ENCODE measurements at regions not wholly inside any gene's neighbourhood (a gene's known extent, or its start where the extent isn't known, plus 50 kb on each side); places are given as distances from the start of the nearest gene placed in this dataset.
"Not testable (repeated sequence)": the region's sequence is repeated elsewhere in the genome, so short reads cannot be mapped to it uniquely, and the experiment has no call there.

DNA sequence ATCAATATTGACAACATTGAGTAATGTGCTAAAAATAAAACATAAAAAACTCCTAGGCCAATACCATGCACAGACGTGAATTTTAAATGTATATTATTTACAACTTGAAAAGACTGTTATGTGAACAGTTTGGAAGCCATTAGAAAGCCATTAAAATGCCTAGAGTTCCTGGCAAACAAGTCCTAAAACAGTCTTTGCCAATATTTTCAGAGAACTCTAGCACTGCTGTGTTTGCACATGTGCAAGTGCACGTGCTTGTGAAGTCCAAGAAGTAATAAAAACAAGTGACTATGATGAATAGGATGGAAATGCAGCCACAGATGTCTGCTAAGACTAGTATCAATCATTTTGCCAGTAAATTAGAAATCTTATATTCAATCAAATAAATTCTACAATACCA is 1447.6 kb downstream of the GRIK2 start:
- DNase-seq (ENCODE audit: extremely low spot score), result no peak
- no peak overlapping the region for H3K27ac ChIP-seq (ENCODE audit: low read depth)
- WGBS, result 34% methylated on average over 2 of the region's 2 CpGs
- H3K4me3 ChIP-seq (ENCODE audit: low read depth, low read length), result no peak overlapping the region
- H3K36me3 ChIP-seq (ENCODE audit: insufficient read depth), result no peaks in the 10 kb centered on the region
- H3K4me1 ChIP-seq (ENCODE audit: insufficient read depth), result no peaks in the 10 kb centered on the region

DNA sequence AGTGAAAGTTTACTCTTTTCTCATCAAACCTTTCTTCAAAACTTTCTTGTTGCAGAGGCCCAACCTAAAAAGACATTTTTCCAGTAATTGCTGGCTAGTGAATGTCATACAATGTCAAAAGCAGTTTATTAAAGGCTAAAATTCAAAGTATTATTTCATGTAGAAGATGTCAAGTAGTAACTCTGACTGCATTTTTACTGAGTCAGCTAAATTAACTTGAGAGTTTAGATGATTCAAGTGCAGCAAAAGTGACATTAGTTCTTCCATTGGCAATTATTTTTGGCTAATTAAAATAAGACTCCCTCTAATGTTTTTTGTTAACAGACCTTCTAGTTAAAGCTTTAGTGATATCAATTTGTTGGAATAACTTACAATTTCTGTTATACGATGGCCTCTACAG is 1438.5 kb downstream of the GRIK2 start:
- no peaks in the 10 kb centered on the region for H3K36me3 ChIP-seq (ENCODE audit: insufficient read depth)
- 77% methylated on average over 1 of the region's 1 CpG for WGBS
- H3K4me1 ChIP-seq (ENCODE audit: insufficient read depth), result no peaks in the 10 kb centered on the region
- no peak for DNase-seq (ENCODE audit: extremely low spot score)
- no peak overlapping the region for H3K27ac ChIP-seq (ENCODE audit: low read depth)
- no peak overlapping the region for H3K4me3 ChIP-seq (ENCODE audit: low read depth, low read length)

DNA sequence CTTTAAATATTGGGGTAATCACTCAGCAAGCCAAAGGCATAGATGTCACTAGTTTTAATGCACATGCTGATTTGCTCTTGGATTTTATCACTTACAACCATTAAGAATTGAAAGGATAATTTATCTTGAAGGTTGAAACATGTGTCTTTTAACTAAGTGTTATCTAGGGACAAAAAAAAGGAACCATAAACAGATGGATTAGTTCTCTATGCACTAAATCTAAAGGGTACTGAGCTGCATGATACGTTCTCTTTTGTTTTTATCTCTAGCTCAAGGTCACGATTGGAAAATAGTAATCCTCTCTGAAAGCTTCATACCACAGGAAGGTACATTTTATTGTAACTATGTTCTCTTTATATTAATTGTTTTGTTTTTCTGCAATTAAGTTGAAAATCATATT is 1426.6 kb downstream of the GRIK2 start:
- Histone ChIP-seq H3K4me1 (ENCODE audit: insufficient read depth) (no peaks in the 10 kb centered on the region), H3K4me3 (ENCODE audit: low read depth, low read length) (no peak overlapping the region)
- 28% methylated on average over 2 of the region's 2 CpGs for WGBS

DNA sequence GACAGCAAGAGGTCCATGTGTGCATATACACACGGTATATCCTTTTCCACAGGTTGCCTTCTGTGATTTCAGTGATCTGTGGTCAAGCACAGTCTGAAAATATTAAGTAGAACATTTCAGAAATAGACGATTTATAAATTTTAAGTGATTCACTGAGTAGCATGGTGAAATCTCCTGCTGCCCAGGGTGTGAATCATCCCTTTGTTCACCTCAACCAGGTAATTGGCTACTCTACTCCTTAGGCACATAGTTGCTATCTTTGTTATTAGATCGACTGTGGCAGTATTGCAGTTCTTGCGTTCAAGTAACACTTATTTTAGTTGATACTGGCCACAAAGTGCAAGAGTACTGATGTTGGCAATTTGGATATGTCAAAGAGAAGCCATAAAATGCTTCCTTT is 1421.7 kb downstream of the GRIK2 start:
- Histone ChIP-seq H3K4me1 (ENCODE audit: insufficient read depth) (no peaks in the 10 kb centered on the region), H3K36me3 (ENCODE audit: insufficient read depth) (no peaks in the 10 kb centered on the region), H3K4me3 (ENCODE audit: low read depth, low read length) (no peak overlapping the region), H3K27ac (ENCODE audit: low read depth) (no peak overlapping the region)
- WGBS, result 90% methylated on average over 4 of the region's 4 CpGs
- no peak for DNase-seq (ENCODE audit: extremely low spot score)

More for the DNA sequence above, 1426.6 kb downstream of the GRIK2 start:
- no peaks in the 10 kb centered on the region for H3K36me3 ChIP-seq (ENCODE audit: insufficient read depth)
- no peak for DNase-seq (ENCODE audit: extremely low spot score)
- H3K27ac ChIP-seq (ENCODE audit: low read depth), result no peak overlapping the region

DNA sequence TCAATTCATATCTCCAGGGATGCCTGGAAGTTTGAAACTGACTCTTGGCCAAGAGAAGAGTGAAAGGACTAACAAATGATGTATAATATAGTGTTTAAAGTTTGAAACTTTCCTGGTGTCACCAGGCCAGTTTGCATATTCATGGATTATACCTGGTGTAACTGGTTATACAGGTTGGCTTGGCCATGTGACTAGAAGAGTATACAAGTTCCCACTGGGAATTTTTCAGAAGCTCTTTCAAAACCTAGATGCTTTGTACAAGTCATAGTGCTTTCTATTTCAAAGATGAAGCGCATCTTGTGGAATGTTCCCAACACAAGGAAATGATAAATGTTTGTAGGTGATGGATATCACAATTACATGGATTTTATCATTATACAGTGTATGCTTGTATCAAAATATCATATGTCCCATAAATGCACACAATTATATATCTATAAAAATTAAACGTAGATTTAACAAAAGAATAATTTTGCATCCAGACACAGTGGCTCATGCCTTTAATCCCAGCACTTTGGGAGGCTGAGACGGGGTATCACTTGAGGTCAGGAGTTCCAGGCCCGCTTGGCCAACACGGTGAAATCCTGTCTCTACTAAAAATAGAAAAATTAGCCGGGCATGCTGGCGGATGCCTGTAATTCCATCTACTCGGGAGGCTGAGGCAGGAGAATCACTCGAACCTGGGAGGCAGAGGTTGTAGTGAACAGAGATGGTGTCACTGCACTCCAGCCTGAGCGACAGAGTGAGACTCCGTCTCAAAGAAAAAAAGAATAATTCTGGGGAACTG is 1420.2 kb downstream of the GRIK2 start:
- H3K27ac ChIP-seq (ENCODE audit: low read depth), result no peak overlapping the region
- no peak for DNase-seq (ENCODE audit: extremely low spot score)
- no peaks in the 10 kb centered on the region for H3K4me1 ChIP-seq (ENCODE audit: insufficient read depth)
- no peaks in the 10 kb centered on the region for H3K36me3 ChIP-seq (ENCODE audit: insufficient read depth)
- no peak overlapping the region for H3K4me3 ChIP-seq (ENCODE audit: low read depth, low read length)
- 85% methylated on average over 11 of the region's 11 CpGs for WGBS

DNA sequence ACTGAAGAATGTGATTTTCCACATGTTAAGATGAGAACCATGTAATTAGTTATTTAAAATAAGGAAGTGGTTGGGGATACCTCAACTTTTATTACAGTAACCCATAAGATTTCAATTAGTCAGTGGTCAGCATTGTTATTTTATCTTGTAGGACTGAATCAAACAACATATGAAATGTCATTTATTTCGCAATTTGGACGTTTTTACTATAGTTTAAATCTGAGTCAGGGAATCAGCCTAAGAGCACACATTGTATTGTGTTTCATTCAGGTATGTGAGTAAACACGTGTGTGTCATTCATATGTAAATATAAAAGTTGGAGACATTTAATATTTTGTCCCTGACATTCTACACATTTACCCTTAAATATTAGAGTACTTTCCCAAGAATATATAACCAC is 1418.7 kb downstream of the GRIK2 start:
- Histone ChIP-seq H3K27ac (ENCODE audit: low read depth) (no peak overlapping the region), H3K4me1 (ENCODE audit: insufficient read depth) (no peaks in the 10 kb centered on the region), H3K4me3 (ENCODE audit: low read depth, low read length) (no peak overlapping the region), H3K36me3 (ENCODE audit: insufficient read depth) (no peaks in the 10 kb centered on the region)
- no peak for DNase-seq (ENCODE audit: extremely low spot score)
- 58% methylated on average over 3 of the region's 3 CpGs for WGBS

DNA sequence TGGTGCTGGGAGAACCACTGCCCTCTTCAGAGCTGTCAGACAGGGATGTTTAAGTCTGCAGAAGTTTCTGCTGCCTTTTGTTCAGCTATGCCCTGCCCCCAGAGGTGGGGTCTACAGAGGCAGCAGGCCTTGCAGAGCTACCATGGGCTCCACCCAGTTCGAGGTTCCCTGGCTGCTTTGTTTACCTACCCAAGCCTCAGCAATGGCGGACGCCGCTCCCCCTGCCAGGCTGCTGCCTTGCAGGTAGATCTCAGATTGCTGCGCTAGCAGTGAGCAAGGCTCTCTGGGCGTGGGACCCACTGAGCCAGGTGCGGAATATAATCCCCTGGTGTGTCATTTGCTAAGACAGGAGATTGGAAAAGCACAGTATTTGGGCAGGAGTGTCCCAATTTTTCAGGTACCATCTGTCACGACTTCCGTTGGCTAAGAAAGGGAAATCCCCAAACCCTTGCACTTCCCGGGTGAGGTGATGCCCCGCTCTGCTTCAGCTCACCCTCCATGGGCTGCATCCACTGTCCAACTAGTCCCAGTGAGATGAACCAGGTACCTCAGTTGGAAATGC is 1415.5 kb downstream of the GRIK2 start:
- H3K4me1 ChIP-seq (ENCODE audit: insufficient read depth); H3K4me3 ChIP-seq (ENCODE audit: low read depth, low read length); H3K36me3 ChIP-seq (ENCODE audit: insufficient read depth); H3K27ac ChIP-seq (ENCODE audit: low read depth); DNase-seq (ENCODE audit: extremely low spot score): not testable (repeated sequence)
- 87% methylated on average over 11 of the region's 11 CpGs for WGBS

DNA sequence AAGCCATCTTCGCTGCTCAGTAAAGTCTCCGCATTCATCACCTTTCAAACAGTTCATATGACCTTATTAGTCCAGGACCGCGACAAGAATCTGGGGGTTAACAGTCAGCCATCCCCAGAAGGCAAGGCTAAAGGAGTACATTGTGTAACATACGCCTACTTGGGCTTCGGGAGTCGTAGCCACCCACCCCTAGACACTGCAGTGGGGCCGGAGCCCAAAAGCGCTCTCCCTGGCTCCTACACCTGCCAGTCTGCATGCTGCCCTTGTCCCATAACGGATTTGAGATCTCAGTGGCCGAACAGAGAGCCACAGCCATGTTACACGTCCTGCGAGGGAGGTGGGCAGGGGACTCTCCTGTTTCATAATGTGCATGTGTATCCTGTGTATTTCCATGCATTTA is 1405.5 kb downstream of the GRIK2 start:
- H3K4me1 ChIP-seq (ENCODE audit: insufficient read depth), result no peaks in the 10 kb centered on the region
- no peaks in the 10 kb centered on the region for H3K36me3 ChIP-seq (ENCODE audit: insufficient read depth)
- no peak overlapping the region for H3K27ac ChIP-seq (ENCODE audit: low read depth)
- H3K4me3 ChIP-seq (ENCODE audit: low read depth, low read length), result no peak overlapping the region
- no peak for DNase-seq (ENCODE audit: extremely low spot score)
- WGBS, result 78% methylated on average over 13 of the region's 13 CpGs

DNA sequence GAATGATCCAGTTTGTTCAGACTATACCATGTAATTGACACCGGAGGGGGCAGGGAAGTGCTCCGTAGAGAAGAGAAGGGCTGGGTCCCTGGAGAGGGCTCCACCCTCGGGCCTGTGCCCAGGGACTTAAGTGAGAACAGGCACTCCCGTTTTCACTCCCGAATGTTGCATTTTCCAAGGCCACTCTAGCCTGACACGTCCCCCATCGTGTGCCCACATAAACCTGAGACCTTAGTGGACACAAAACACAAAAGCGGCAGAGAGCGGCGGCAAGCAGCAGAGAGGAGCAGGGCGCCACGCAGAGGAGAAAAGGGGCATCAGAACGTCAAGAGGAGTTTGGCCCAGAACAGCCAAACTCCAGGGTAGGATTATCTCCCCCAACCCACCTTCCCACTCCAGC is 1405.1 kb downstream of the GRIK2 start:
- no peak overlapping the region for H3K27ac ChIP-seq (ENCODE audit: low read depth)
- WGBS, result 17% methylated on average over 13 of the region's 13 CpGs
- no peak for DNase-seq (ENCODE audit: extremely low spot score)
- H3K4me1 ChIP-seq (ENCODE audit: insufficient read depth), result no peaks in the 10 kb centered on the region
- H3K4me3 ChIP-seq (ENCODE audit: low read depth, low read length), result no peak overlapping the region
- H3K36me3 ChIP-seq (ENCODE audit: insufficient read depth), result no peaks in the 10 kb centered on the region

DNA sequence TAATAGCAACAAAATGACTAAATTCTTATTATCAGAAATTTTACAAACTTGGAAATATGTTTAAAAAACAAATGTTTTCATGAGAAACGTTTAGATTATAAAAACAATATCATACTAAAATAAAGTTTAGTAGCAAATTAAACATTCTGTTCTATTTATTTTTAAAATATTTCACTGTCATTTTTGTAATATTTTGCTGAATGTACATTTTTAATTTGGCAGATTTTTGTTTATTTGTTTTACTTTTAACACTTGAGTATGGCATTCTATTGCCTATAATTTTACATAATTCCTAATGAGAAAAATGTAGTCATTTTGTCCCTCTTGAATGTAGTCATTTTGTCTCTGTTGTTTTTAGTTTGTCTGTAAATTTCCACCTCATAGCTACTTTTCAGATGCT is 1400.2 kb downstream of the GRIK2 start:
- Histone ChIP-seq H3K4me3 (ENCODE audit: low read depth, low read length) (no peak overlapping the region), H3K4me1 (ENCODE audit: insufficient read depth) (no peaks in the 10 kb centered on the region), H3K27ac (ENCODE audit: low read depth) (no peak overlapping the region), H3K36me3 (ENCODE audit: insufficient read depth) (no peaks in the 10 kb centered on the region)
- DNase-seq (ENCODE audit: extremely low spot score), result no peak
- 58% methylated on average over 1 of the region's 1 CpG for WGBS

DNA sequence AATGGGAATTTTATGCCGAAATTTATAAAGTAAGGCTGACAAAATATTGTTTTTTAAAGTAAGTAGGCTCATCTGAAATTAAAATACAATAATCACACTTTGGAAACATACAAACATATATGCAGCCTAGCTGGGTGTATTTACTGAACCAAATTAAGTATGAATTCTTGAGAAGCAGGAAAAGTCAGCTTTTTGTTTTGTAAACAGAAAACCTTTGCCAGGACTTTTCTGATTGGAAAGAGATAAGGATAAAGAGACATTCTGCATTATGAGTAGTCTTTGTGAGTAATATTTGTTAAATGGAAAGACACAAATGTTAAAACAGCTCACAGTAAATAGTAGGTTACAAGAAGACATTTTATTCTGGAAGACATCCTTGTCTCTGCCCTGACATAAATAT is 1380.8 kb downstream of the GRIK2 start:
- no peak for DNase-seq (ENCODE audit: extremely low spot score)
- WGBS, result 61% methylated on average over 1 of the region's 1 CpG
- H3K4me3 ChIP-seq (ENCODE audit: low read depth, low read length), result no peak overlapping the region
- no peaks in the 10 kb centered on the region for H3K4me1 ChIP-seq (ENCODE audit: insufficient read depth)
- H3K36me3 ChIP-seq (ENCODE audit: insufficient read depth), result no peaks in the 10 kb centered on the region
- H3K27ac ChIP-seq (ENCODE audit: low read depth), result no peak overlapping the region

DNA sequence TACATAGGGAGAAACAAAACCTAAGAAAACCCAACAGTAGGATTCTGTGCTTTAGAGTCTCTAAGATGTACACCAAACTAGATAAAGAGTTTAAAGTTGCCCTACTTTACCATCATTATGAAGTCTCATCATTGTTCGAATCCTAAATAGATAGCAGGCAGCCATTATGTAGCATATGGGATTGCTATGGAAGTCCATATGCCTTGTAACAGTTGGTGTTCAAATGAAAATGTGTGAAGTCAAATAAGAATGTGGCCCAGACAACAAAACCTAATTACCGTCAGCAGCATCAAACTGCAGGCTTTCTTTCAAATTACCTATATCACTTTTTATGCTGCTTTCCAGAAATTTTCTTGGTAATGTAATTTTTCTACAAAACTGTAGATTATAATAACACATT is 1380.1 kb downstream of the GRIK2 start:
- Histone ChIP-seq H3K27ac (ENCODE audit: low read depth) (no peak overlapping the region), H3K36me3 (ENCODE audit: insufficient read depth) (no peaks in the 10 kb centered on the region), H3K4me3 (ENCODE audit: low read depth, low read length) (no peak overlapping the region), H3K4me1 (ENCODE audit: insufficient read depth) (no peaks in the 10 kb centered on the region)
- DNase-seq (ENCODE audit: extremely low spot score), result no peak
- WGBS, result 94% methylated on average over 2 of the region's 2 CpGs

DNA sequence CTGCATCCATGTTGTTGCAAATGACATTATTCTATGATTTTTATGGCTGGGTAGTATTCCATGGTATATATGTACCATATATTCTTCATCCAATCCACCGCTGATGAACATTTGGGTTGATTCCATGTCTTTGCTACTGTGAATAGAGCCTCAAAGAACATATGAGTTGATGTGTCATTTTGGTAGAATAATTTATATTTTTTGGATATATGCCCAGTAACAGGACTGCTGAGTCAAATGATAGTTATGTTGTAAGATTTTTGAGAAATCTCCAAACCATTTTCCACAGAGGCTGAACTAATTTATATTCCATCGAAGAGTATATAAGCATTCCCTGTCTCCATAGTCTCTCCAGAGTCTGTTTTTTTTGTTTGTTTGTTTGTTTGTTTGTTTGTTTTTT is 1373.5 kb downstream of the GRIK2 start:
- Histone ChIP-seq H3K4me3 (ENCODE audit: low read depth, low read length) (no peak overlapping the region), H3K4me1 (ENCODE audit: insufficient read depth) (no peaks in the 10 kb centered on the region), H3K27ac (ENCODE audit: low read depth) (no peak overlapping the region), H3K36me3 (ENCODE audit: insufficient read depth) (no peaks in the 10 kb centered on the region)
- 75% methylated on average over 2 of the region's 2 CpGs for WGBS
- DNase-seq (ENCODE audit: extremely low spot score), result no peak

DNA sequence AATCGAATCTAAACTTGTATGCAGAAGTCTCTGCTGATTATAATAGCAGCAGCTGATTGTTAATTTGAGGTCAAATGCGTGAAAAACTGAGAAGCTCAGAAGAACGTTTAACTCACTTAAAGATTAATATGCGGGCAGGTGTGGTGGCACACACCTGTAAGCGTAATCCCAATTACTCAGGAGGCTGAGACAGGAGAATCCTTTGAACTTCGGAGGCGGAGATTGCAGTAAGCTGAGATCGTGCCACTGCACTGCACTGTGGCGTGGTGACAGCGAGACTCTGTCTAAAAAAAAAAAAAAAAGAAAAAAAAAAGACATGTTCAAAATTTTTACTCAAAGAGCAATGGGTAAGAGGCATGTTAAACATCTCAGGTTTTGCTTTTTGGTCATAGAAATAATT is 1370.8 kb downstream of the GRIK2 start:
- WGBS, result 85% methylated on average over 10 of the region's 10 CpGs
- no peak overlapping the region for H3K27ac ChIP-seq (ENCODE audit: low read depth)
- H3K4me3 ChIP-seq (ENCODE audit: low read depth, low read length), result no peak overlapping the region
- no peaks in the 10 kb centered on the region for H3K4me1 ChIP-seq (ENCODE audit: insufficient read depth)
- H3K36me3 ChIP-seq (ENCODE audit: insufficient read depth), result no peaks in the 10 kb centered on the region
- no peak for DNase-seq (ENCODE audit: extremely low spot score)
